AG04450 (cell line): ENCODE measurements at regions not wholly inside any gene's neighbourhood (a gene's known extent, or its start where the extent isn't known, plus 50 kb on each side); places are given as distances from the start of the nearest gene placed in this dataset.

ENCODE experiments used
- CTCF ChIA-PET: fragments of 300-600, 350-600 bp; formaldehyde crosslinking; extraction: SDS; loops from one replicate; lab custom pipeline; 2022; ENCODE audit warnings: antibody characterized with exemption, inconsistent platforms; lab: Charles Lee
- POLR2A ChIA-PET: fragments of 350-600 bp; formaldehyde crosslinking; extraction: SDS; loops from one replicate; lab custom pipeline; 2021; ENCODE audit warnings: antibody characterized with exemption, inconsistent platforms; lab: Yijun Ruan, JAX
- DNase-seq: peaks from one replicate; pipeline ENCODE4 v3.0.0-alpha.2; 2011; ENCODE audit warnings: low read depth, low spot score
- H3K27ac ChIP-seq: one replicate; pipeline ENCODE4 v1.5.1; 2012; ENCODE audit warnings: low read depth, low read length, control low read depth
- H3K27me3 ChIP-seq: one replicate; pipeline ENCODE4 v1.6.0; 2012; ENCODE audit warnings: low read length; ENCODE audit not compliant: control insufficient read depth, insufficient read depth
- H3K4me3 ChIP-seq: 2 replicates; pipeline ENCODE4 v1.5.1; 2011; ENCODE audit warnings: mild to moderate bottlenecking, low read depth, low read length, control low read depth
- H3K9me3 ChIP-seq: 2 replicates; pipeline ENCODE4 v1.5.1; 2012; ENCODE audit warnings: low read length; ENCODE audit not compliant: control insufficient read depth, insufficient read depth
- CTCF ChIP-seq: IDR thresholded peaks from 2 replicates; pipeline ENCODE4 v1.5.1; 2011; ENCODE audit warnings: low read depth, low read length, control low read depth, inconsistent platforms

- no peak for TF ChIP-seq CTCF
- no peak overlapping the region for H3K27ac ChIP-seq
- CTCF ChIA-PET = interaction anchor here (1.5 kb wide), 1 partner anchor 66 kb away, joined by 3 read pairs; no protein-coding TSS in a partner anchor
- POLR2A ChIA-PET = no interaction called here
- H3K27me3 ChIP-seq = no peaks in the 10 kb centered on the region
- H3K9me3 ChIP-seq = no peaks in the 10 kb centered on the region
- no peak for DNase-seq
- H3K4me3 ChIP-seq = no peak overlapping the region
Measured at GRCh38 chr12:114046236-114046998, 80.3 kb upstream of the RBM19 start.

- no peak for TF ChIP-seq CTCF
- Histone ChIP-seq H3K9me3 (no peaks in the 10 kb centered on the region), H3K27me3 (no peaks in the 10 kb centered on the region), H3K27ac (no peak overlapping the region), H3K4me3 (no peak overlapping the region)
- ChIA-PET POLR2A (no interaction called here), CTCF (no interaction called here)
- DNase-seq = no peak
Measured at GRCh38 chr12:114045349-114045748, 79.2 kb upstream of the RBM19 start.

GRCh38 chr12:114041590-114041989, 75.5 kb upstream of the RBM19 start:
- POLR2A ChIA-PET = no interaction called here
- Histone ChIP-seq H3K27ac (no peak overlapping the region), H3K27me3 (no peaks in the 10 kb centered on the region), H3K4me3 (no peak overlapping the region), H3K9me3 (no peaks in the 10 kb centered on the region)
- CTCF ChIA-PET = interaction anchor here (0.6 kb wide), 1 partner anchor 584 kb away, joined by 3 read pairs; no protein-coding TSS in a partner anchor
- no peak for DNase-seq
- TF ChIP-seq CTCF = no peak

- no peak for TF ChIP-seq CTCF
- CTCF ChIA-PET = no interaction called here
- DNase-seq = no peak
- no peak overlapping the region for H3K27ac ChIP-seq
- H3K4me3 ChIP-seq = no peak overlapping the region
- no peaks in the 10 kb centered on the region for H3K27me3 ChIP-seq
- H3K9me3 ChIP-seq = no peaks in the 10 kb centered on the region
- POLR2A ChIA-PET = no interaction called here
Measured at GRCh38 chr12:114041136-114041535, 75.0 kb upstream of the RBM19 start.

- ChIA-PET CTCF (no interaction called here), POLR2A (no interaction called here)
- DNase-seq = no peak
- Histone ChIP-seq H3K4me3 (no peak overlapping the region), H3K9me3 (no peaks in the 10 kb centered on the region), H3K27me3 (peaks cover 2% of the 10 kb centered on the region), H3K27ac (no peak overlapping the region)
- TF ChIP-seq CTCF = no peak
Measured at GRCh38 chr12:114038962-114039361, 72.8 kb upstream of the RBM19 start.
